ENCODE measurements at regions not wholly inside any gene's neighbourhood (a gene's known extent, or its start where the extent isn't known, plus 50 kb on each side); places are given as distances from the start of the nearest gene placed in this dataset.

DNA sequence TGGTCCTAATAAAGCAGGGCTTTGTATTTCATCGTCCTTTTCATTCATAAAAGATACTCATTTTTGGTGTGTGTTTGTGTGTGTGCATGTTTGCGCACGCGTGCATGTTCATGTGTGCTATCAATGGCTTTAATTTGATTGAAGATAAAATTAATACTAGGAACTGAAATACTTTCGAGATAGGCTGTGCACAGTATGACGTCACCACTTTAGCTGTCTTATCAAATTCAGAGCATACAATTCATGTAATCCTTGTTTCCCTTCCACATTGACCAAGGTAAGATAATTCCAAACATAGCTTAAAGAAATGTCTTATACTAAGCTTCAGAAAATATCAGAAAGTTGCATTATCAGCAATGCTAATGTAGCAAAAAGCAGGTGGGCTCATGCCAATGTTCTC, 113.6 kb upstream of the CYYR1 start:
- no peak overlapping the region for H3K4me3 Mint-ChIP-seq (ENCODE audit: unreplicated experiment)

DNA sequence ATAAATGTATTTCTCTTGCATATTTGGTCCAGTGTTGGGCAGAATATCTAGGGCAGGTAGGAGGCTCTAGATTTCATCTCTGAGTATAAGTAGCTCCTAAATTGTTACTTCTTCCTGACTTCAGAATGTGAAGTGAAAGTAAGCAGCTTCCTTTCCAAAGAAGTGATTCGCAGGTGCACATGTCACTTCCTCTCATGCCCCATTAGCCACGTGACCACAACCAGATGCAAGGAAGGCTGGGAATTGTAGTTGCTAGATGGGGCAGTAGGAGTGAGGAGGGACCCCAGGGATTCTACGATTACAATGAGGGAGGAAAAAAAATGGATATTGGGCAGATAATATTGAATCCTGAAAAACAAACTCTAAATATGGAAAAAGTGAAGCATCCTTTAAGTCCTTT, 113.2 kb upstream of the CYYR1 start:
- Mint-ChIP-seq H3K4me3 (ENCODE audit: unreplicated experiment) (no peak overlapping the region), H3K36me3 (ENCODE audit: unreplicated experiment) (no peaks in the 10 kb centered on the region), H3K9me3 (ENCODE audit: unreplicated experiment) (no peaks in the 10 kb centered on the region), H3K27ac (ENCODE audit: unreplicated experiment) (no peak overlapping the region), H3K27me3 (ENCODE audit: unreplicated experiment) (no peaks in the 10 kb centered on the region), H3K4me1 (ENCODE audit: unreplicated experiment) (no peaks in the 10 kb centered on the region)
- TF ChIP-seq, protein P1, sequence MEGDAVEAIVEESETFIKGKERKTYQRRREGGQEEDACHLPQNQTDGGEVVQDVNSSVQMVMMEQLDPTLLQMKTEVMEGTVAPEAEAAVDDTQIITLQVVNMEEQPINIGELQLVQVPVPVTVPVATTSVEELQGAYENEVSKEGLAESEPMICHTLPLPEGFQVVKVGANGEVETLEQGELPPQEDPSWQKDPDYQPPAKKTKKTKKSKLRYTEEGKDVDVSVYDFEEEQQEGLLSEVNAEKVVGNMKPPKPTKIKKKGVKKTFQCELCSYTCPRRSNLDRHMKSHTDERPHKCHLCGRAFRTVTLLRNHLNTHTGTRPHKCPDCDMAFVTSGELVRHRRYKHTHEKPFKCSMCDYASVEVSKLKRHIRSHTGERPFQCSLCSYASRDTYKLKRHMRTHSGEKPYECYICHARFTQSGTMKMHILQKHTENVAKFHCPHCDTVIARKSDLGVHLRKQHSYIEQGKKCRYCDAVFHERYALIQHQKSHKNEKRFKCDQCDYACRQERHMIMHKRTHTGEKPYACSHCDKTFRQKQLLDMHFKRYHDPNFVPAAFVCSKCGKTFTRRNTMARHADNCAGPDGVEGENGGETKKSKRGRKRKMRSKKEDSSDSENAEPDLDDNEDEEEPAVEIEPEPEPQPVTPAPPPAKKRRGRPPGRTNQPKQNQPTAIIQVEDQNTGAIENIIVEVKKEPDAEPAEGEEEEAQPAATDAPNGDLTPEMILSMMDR (IDR thresholded peaks at IDR 0.05), result no peak
- no peak for DNase-seq (ENCODE audit: extremely low spot score, unreplicated experiment)

More for the DNA sequence above, 113.6 kb upstream of the CYYR1 start:
- no peaks in the 10 kb centered on the region for H3K27me3 Mint-ChIP-seq (ENCODE audit: unreplicated experiment)
- H3K36me3 Mint-ChIP-seq (ENCODE audit: unreplicated experiment), result no peaks in the 10 kb centered on the region
- DNase-seq (ENCODE audit: extremely low spot score, unreplicated experiment), result no peak
- no peaks in the 10 kb centered on the region for H3K4me1 Mint-ChIP-seq (ENCODE audit: unreplicated experiment)
- H3K27ac Mint-ChIP-seq (ENCODE audit: unreplicated experiment), result no peak overlapping the region
- TF ChIP-seq, protein P1 (IDR thresholded peaks at IDR 0.05), result no peak
- no peaks in the 10 kb centered on the region for H3K9me3 Mint-ChIP-seq (ENCODE audit: unreplicated experiment)

- no peak overlapping the region for H3K27ac Mint-ChIP-seq (ENCODE audit: unreplicated experiment)
- no peaks in the 10 kb centered on the region for H3K9me3 Mint-ChIP-seq (ENCODE audit: unreplicated experiment)
- no peak for DNase-seq (ENCODE audit: extremely low spot score, unreplicated experiment)
- H3K27me3 Mint-ChIP-seq (ENCODE audit: unreplicated experiment), result no peaks in the 10 kb centered on the region
- H3K4me3 Mint-ChIP-seq (ENCODE audit: unreplicated experiment), result no peak overlapping the region
- TF ChIP-seq, protein P1 (IDR thresholded peaks at IDR 0.05), result no peak
- no peaks in the 10 kb centered on the region for H3K4me1 Mint-ChIP-seq (ENCODE audit: unreplicated experiment)
- no peaks in the 10 kb centered on the region for H3K36me3 Mint-ChIP-seq (ENCODE audit: unreplicated experiment)
Measured at GRCh38 chr21:26684889-26685288, 111.8 kb upstream of the CYYR1 start.

- H3K9me3 Mint-ChIP-seq (ENCODE audit: unreplicated experiment), result no peaks in the 10 kb centered on the region
- peaks cover 8% of the 10 kb centered on the region for H3K4me1 Mint-ChIP-seq (ENCODE audit: unreplicated experiment)
- H3K4me3 Mint-ChIP-seq (ENCODE audit: unreplicated experiment), result no peak overlapping the region
- H3K27ac Mint-ChIP-seq (ENCODE audit: unreplicated experiment), result no peak overlapping the region
- TF ChIP-seq, protein P1 (IDR thresholded peaks at IDR 0.05), result no peak
- H3K36me3 Mint-ChIP-seq (ENCODE audit: unreplicated experiment), result no peaks in the 10 kb centered on the region
- no peaks in the 10 kb centered on the region for H3K27me3 Mint-ChIP-seq (ENCODE audit: unreplicated experiment)
- no peak for DNase-seq (ENCODE audit: extremely low spot score, unreplicated experiment)
Measured at GRCh38 chr21:26683996-26684395, 110.9 kb upstream of the CYYR1 start.

GRCh38 chr21:26679284-26679683, 106.2 kb upstream of the CYYR1 start:
- no peaks in the 10 kb centered on the region for H3K36me3 Mint-ChIP-seq (ENCODE audit: unreplicated experiment)
- no peaks in the 10 kb centered on the region for H3K9me3 Mint-ChIP-seq (ENCODE audit: unreplicated experiment)
- no peak overlapping the region for H3K27ac Mint-ChIP-seq (ENCODE audit: unreplicated experiment)
- H3K4me3 Mint-ChIP-seq (ENCODE audit: unreplicated experiment), result no peak overlapping the region
- H3K4me1 Mint-ChIP-seq (ENCODE audit: unreplicated experiment), result peaks cover 8% of the 10 kb centered on the region
- DNase-seq (ENCODE audit: extremely low spot score, unreplicated experiment), result no peak
- TF ChIP-seq, protein P1 (IDR thresholded peaks at IDR 0.05), result no peak
- H3K27me3 Mint-ChIP-seq (ENCODE audit: unreplicated experiment), result no peaks in the 10 kb centered on the region

Measured in osteocyte (in vitro differentiated cells).